ENCODE measurements at regions not wholly inside any gene's neighbourhood (a gene's known extent, or its start where the extent isn't known, plus 50 kb on each side); places are given as distances from the start of the nearest gene placed in this dataset.

DNA sequence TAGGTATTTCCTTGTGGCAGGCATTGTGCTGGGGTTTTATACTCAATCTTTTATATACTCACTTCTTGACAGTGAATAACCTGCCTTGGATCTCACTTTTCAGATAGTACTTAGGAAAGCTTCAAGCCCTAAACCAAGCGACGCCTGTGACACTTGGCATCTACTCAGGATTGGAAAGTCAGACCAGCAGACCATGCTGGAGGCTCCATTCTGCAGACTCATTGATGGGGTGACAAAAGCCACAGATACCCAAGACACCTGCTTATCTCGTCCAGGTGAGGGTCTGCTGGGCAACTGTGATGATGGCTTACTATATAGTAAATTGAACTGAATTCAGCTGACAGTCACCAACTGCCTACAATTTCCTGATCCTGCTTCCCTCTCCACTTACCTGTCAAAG lies 79.4 kb upstream of the MRPS22 start:
- DNase-seq (ENCODE audit: low spot score): no peak
- Histone ChIP-seq H3K4me3 (no peak overlapping the region), H3K36me3 (no peaks in the 10 kb centered on the region), H3K79me2 (ENCODE audit: low read depth) (no peaks in the 10 kb centered on the region), H3K27ac (no peak overlapping the region), H4K20me1 (ENCODE audit: low read depth) (no peaks in the 10 kb centered on the region), H3K9ac (no peak overlapping the region), H3K27me3 (no peaks in the 10 kb centered on the region), H3K4me1 (peaks cover 6% of the 10 kb centered on the region), H3K4me2 (no peak overlapping the region), H2AFZ (replicated peaks) (no peak overlapping the region), H3F3A (ENCODE audit: low read depth) (no peaks in the 10 kb centered on the region), H3K9me3 (ENCODE audit: low read depth) (no peaks in the 10 kb centered on the region)
- no peaks in the 10 kb centered on the region for H3K27me3 Mint-ChIP-seq (ENCODE audit: insufficient read depth, low read depth)
- H3K27ac Mint-ChIP-seq: no peak overlapping the region
- no peak overlapping the region for H3K4me3 Mint-ChIP-seq
- no peaks in the 10 kb centered on the region for H3K36me3 Mint-ChIP-seq
- no peaks in the 10 kb centered on the region for H3K9me3 Mint-ChIP-seq
- H3K4me1 Mint-ChIP-seq: peaks cover 4% of the 10 kb centered on the region
- TF ChIP-seq EZH2 (IDR thresholded peaks at IDR 0.05) (no peak), EZH2phosphoT487 (IDR thresholded peaks at IDR 0.05) (no peak)
- TF ChIP-seq, protein P1, sequence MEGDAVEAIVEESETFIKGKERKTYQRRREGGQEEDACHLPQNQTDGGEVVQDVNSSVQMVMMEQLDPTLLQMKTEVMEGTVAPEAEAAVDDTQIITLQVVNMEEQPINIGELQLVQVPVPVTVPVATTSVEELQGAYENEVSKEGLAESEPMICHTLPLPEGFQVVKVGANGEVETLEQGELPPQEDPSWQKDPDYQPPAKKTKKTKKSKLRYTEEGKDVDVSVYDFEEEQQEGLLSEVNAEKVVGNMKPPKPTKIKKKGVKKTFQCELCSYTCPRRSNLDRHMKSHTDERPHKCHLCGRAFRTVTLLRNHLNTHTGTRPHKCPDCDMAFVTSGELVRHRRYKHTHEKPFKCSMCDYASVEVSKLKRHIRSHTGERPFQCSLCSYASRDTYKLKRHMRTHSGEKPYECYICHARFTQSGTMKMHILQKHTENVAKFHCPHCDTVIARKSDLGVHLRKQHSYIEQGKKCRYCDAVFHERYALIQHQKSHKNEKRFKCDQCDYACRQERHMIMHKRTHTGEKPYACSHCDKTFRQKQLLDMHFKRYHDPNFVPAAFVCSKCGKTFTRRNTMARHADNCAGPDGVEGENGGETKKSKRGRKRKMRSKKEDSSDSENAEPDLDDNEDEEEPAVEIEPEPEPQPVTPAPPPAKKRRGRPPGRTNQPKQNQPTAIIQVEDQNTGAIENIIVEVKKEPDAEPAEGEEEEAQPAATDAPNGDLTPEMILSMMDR (IDR thresholded peaks at IDR 0.05): no peak

DNA sequence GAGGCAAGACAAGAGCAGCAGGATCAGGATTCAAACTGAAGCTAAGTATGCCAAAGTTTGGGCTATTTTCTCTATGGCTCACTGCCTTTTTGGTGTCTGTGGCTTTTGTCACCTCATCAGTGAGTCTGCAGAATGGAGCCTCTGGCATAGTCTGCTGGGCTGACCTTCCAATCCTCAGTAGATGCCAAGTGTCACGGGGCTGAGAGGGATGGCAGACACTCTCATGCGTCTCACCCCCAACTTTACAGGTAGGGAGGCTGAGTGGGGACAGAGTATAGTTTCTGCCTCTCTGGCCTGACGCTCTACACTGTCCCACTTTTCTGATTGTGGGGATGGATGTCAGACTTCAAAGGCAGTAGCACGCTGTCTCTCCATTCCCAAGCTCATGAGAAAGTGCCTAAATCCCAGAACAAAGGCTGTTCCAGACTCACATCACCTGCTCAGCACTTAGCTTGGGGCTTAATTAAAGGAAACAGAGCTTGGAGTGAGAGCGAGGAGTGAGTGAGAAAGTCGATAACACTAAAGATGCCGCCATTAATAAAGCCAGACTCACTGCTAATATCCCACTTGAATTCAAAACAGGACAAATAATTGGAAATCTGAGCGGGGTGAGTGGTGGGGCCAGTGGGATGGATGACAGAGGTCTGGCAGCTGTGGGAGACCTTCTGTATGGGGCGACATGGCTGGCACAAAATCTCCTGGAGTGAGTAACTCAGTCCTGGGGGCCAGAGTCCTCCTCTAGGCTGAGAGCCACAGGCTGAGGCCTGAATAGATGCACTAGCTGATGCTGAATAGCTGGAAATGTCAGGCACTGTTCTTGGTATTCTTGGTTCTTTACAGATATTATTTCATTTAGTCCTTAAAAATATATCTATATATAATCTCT lies 78.4 kb upstream of the MRPS22 start:
- no peaks in the 10 kb centered on the region for H3K27me3 ChIP-seq
- TF ChIP-seq EZH2 (IDR thresholded peaks at IDR 0.05): no peak
- no peak for TF ChIP-seq EZH2phosphoT487 (IDR thresholded peaks at IDR 0.05)
- TF ChIP-seq, protein P1 (IDR thresholded peaks at IDR 0.05): no peak

DNA sequence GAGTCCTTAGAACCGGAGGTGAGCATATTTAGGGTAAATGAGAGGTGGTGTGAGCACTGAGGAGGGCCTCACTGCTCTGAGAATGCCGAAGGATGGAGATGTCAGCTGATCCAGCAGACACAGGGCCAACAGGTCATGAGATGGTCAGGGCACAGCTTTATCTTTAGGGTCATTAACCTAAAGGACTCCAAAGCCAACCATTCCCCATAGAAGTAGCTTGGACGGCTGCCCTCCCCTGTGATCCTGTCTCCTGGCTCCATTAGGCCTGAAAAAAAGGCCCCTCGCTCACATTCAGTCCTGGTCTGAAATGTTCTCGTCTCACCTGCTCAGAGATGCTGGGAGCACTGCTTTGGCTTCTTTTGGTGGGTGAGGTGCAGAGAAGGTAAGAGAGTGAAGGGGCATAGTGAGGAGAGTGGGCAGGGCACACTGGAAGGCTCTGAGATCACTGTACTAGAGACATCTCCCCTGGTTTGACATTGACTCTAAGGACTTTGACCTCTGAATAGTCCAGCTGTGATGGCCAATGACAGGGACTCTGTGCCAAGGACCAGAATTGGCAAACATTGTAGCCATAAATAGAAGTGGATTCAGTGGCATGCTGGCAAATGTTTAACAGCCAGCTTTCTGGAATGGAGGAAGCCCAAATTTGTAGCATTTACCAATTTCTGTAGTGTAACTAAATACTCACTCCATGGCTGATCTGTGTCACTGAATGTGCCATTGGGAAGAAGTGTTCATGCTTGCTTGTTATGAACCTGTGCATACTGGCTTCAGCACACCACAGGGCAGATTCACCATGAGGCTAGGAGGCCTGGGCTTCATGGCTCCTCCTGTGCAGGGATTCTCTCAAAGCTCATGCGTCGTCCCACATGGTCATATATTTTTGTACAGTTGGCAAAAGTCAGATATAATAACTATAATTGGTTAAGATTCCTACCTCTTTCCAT lies 76.2 kb upstream of the MRPS22 start:
- Histone ChIP-seq H3K27me3 (no peaks in the 10 kb centered on the region), H3K4me1 (peaks cover 6% of the 10 kb centered on the region), H3K9ac (no peak overlapping the region), H3K4me3 (no peak overlapping the region), H3K27ac (no peak overlapping the region), H3K79me2 (ENCODE audit: low read depth) (no peaks in the 10 kb centered on the region), H3K4me2 (no peak overlapping the region), H3K9me3 (ENCODE audit: low read depth) (no peaks in the 10 kb centered on the region), H2AFZ (replicated peaks) (no peak overlapping the region), H3F3A (ENCODE audit: low read depth) (no peaks in the 10 kb centered on the region), H4K20me1 (ENCODE audit: low read depth) (no peaks in the 10 kb centered on the region), H3K36me3 (no peaks in the 10 kb centered on the region)
- no peak for DNase-seq (ENCODE audit: low spot score)
- no peaks in the 10 kb centered on the region for H3K9me3 Mint-ChIP-seq
- no peak overlapping the region for H3K4me3 Mint-ChIP-seq
- H3K36me3 Mint-ChIP-seq: no peaks in the 10 kb centered on the region
- TF ChIP-seq EZH2phosphoT487 (IDR thresholded peaks at IDR 0.05) (no peak), EZH2 (IDR thresholded peaks at IDR 0.05) (no peak)
- TF ChIP-seq, protein P1 (IDR thresholded peaks at IDR 0.05): no peak
- H3K4me1 Mint-ChIP-seq: no peaks in the 10 kb centered on the region
- H3K27ac Mint-ChIP-seq: no peak overlapping the region
- H3K27me3 Mint-ChIP-seq (ENCODE audit: insufficient read depth, low read depth): peaks cover 4% of the 10 kb centered on the region

More for the DNA sequence above, 78.4 kb upstream of the MRPS22 start:
- H3K27me3 Mint-ChIP-seq (ENCODE audit: insufficient read depth, low read depth): peaks cover 2% of the 10 kb centered on the region
- Histone ChIP-seq H3K4me2 (no peak overlapping the region), H3K9me3 (ENCODE audit: low read depth) (no peaks in the 10 kb centered on the region), H3K79me2 (ENCODE audit: low read depth) (no peaks in the 10 kb centered on the region), H2AFZ (replicated peaks) (no peak overlapping the region), H3K9ac (no peak overlapping the region), H3K4me1 (peaks cover 6% of the 10 kb centered on the region), H3K27ac (no peak overlapping the region), H4K20me1 (ENCODE audit: low read depth) (no peaks in the 10 kb centered on the region), H3K36me3 (no peaks in the 10 kb centered on the region), H3K4me3 (no peak overlapping the region), H3F3A (ENCODE audit: low read depth) (no peaks in the 10 kb centered on the region)
- DNase-seq (ENCODE audit: low spot score): no peak
- H3K4me3 Mint-ChIP-seq: no peak overlapping the region
- H3K27ac Mint-ChIP-seq: no peak overlapping the region
- H3K9me3 Mint-ChIP-seq: no peaks in the 10 kb centered on the region
- no peaks in the 10 kb centered on the region for H3K4me1 Mint-ChIP-seq
- H3K36me3 Mint-ChIP-seq: no peaks in the 10 kb centered on the region

Measured in neural progenitor cell (in vitro differentiated cells).